ENCODE measurements at regions not wholly inside any gene's neighbourhood (a gene's known extent, or its start where the extent isn't known, plus 50 kb on each side); places are given as distances from the start of the nearest gene placed in this dataset.

- RAD21 ChIA-PET (ENCODE audit: unreplicated experiment), result interaction anchor here (1.3 kb wide), 1 partner anchor 21 kb away, joined by 3 read pairs; no protein-coding TSS in a partner anchor
- Histone ChIP-seq H3K36me3 (ENCODE audit: control insufficient read depth in 2 of 2, insufficient read depth in 2 of 2, low read length in 1 of 2) (no peaks in the 10 kb centered on the region), H3K9me3 (replicated peaks; ENCODE audit: control insufficient read depth, insufficient read depth, low read length) (no peaks in the 10 kb centered on the region), H3K4me1 (ENCODE audit: control insufficient read depth, insufficient read depth, low read length) (no peaks in the 10 kb centered on the region), H4K20me1 (ENCODE audit: control insufficient read depth, insufficient read depth) (no peaks in the 10 kb centered on the region), H3K27ac (ENCODE audit: control insufficient read depth, insufficient read depth) (no peak overlapping the region), H3K79me2 (ENCODE audit: control insufficient read depth, insufficient read depth, low read length) (no peaks in the 10 kb centered on the region), H3K9ac (ENCODE audit: control insufficient read depth, insufficient read depth, low read length) (no peak overlapping the region), H3K4me3 (no peak overlapping the region), H3K27me3 (replicated peaks in 1 of 2; ENCODE audit: control insufficient read depth in 2 of 2, insufficient read depth in 2 of 2, low read length in 1 of 2) (no peaks in the 10 kb centered on the region), H2AFZ (ENCODE audit: control insufficient read depth, low read depth, low read length) (no peak overlapping the region), H3K4me2 (ENCODE audit: control insufficient read depth, insufficient read depth) (no peak overlapping the region)
- POLR2A ChIA-PET, result no interaction called here
- in situ Hi-C loops (cut with MboI), result no loop called here
- TF ChIP-seq MTA2 (IDR thresholded peaks at IDR 0.05; ENCODE audit: low read depth) (no peak), FOXM1 (IDR thresholded peaks at IDR 0.05; ENCODE audit: low read depth, low read length) (no peak), PBX3 (IDR thresholded peaks at IDR 0.05; ENCODE audit: insufficient replicate concordance, low read depth, low read length) (no peak), FOS (IDR thresholded peaks at IDR 0.05; ENCODE audit: borderline replicate concordance, extremely low read depth, insufficient read length) (no peak), ZZZ3 (IDR thresholded peaks at IDR 0.05; ENCODE audit: control insufficient read depth, insufficient read length, low read depth) (no peak), MTA3 (IDR thresholded peaks at IDR 0.05; ENCODE audit: borderline replicate concordance, low read length) (no peak), HCFC1 (IDR thresholded peaks at IDR 0.05; ENCODE audit: low read length) (no peak)
- TF ChIP-seq, protein P1, sequence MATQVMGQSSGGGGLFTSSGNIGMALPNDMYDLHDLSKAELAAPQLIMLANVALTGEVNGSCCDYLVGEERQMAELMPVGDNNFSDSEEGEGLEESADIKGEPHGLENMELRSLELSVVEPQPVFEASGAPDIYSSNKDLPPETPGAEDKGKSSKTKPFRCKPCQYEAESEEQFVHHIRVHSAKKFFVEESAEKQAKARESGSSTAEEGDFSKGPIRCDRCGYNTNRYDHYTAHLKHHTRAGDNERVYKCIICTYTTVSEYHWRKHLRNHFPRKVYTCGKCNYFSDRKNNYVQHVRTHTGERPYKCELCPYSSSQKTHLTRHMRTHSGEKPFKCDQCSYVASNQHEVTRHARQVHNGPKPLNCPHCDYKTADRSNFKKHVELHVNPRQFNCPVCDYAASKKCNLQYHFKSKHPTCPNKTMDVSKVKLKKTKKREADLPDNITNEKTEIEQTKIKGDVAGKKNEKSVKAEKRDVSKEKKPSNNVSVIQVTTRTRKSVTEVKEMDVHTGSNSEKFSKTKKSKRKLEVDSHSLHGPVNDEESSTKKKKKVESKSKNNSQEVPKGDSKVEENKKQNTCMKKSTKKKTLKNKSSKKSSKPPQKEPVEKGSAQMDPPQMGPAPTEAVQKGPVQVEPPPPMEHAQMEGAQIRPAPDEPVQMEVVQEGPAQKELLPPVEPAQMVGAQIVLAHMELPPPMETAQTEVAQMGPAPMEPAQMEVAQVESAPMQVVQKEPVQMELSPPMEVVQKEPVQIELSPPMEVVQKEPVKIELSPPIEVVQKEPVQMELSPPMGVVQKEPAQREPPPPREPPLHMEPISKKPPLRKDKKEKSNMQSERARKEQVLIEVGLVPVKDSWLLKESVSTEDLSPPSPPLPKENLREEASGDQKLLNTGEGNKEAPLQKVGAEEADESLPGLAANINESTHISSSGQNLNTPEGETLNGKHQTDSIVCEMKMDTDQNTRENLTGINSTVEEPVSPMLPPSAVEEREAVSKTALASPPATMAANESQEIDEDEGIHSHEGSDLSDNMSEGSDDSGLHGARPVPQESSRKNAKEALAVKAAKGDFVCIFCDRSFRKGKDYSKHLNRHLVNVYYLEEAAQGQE (IDR thresholded peaks at IDR 0.05; ENCODE audit: low read depth, low read length), result no peak
- TF ChIP-seq, protein P2, sequence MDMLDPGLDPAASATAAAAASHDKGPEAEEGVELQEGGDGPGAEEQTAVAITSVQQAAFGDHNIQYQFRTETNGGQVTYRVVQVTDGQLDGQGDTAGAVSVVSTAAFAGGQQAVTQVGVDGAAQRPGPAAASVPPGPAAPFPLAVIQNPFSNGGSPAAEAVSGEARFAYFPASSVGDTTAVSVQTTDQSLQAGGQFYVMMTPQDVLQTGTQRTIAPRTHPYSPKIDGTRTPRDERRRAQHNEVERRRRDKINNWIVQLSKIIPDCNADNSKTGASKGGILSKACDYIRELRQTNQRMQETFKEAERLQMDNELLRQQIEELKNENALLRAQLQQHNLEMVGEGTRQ (IDR thresholded peaks at IDR 0.05; ENCODE audit: borderline replicate concordance, low read depth, low read length), result no peak
- no TSS peak for BruUV-seq (replicated peaks)
- FAIRE-seq (no peak), DNase-seq (ENCODE audit: low read depth, low spot score) (no peak), ATAC-seq (no peak)
- CTCF ChIA-PET, result no interaction called here
- intact Hi-C loops (cut with micrococcal nuclease; ENCODE audit: unreplicated experiment), result no loop called here
- SMC1A ChIA-PET (ENCODE audit: uncharacterized antibody, unreplicated experiment), result no interaction called here
- 35% methylated on average over 6 of the region's 6 CpGs for WGBS (ENCODE audit: insufficient coverage, insufficient replicate concordance, low lambda C conversion rate, missing lambda C conversion rate)
Observed at GRCh38 chr22:36086170-36086490, 57.5 kb upstream of the RBFOX2 start.

Measured in GM12878 (cell line).